BLaER1 (cell line): ENCODE measurements at regions not wholly inside any gene's neighbourhood (a gene's known extent, or its start where the extent isn't known, plus 50 kb on each side); places are given as distances from the start of the nearest gene placed in this dataset.
"Not testable (repeated sequence)": the region's sequence is repeated elsewhere in the genome, so short reads cannot be mapped to it uniquely, and the experiment has no call there.

ENCODE experiments used
- H3K27ac ChIP-seq: shearing (Covaris generic); formaldehyde crosslinking; 2 replicates; pipeline ENCODE4 v1.8.1; 2022
- H3K27me3 ChIP-seq: shearing (Covaris generic); formaldehyde crosslinking; 2 replicates; pipeline ENCODE4 v1.8.1; 2022
- H3K36me3 ChIP-seq: shearing (Covaris generic); formaldehyde crosslinking; 2 replicates; pipeline ENCODE4 v1.8.1; 2022
- H3K4me1 ChIP-seq: shearing (Covaris generic); formaldehyde crosslinking; 2 replicates; pipeline ENCODE4 v1.8.1; 2022
- H3K4me2 ChIP-seq: shearing (Covaris generic); formaldehyde crosslinking; 2 replicates; pipeline ENCODE4 v1.8.1; 2022
- H3K4me3 ChIP-seq: shearing (Covaris generic); formaldehyde crosslinking; 2 replicates; pipeline ENCODE4 v1.8.1; 2022
- H3K9ac ChIP-seq: shearing (Covaris generic); formaldehyde crosslinking; 2 replicates; pipeline ENCODE4 v1.8.1; 2022
- H3K9me3 ChIP-seq: shearing (Covaris generic); formaldehyde crosslinking; 2 replicates; pipeline ENCODE4 v1.8.1; 2022
- H4K20me1 ChIP-seq: shearing (Covaris generic); formaldehyde crosslinking; 2 replicates; pipeline ENCODE4 v1.8.1; 2022
- Cebpa-rat ChIP-seq: shearing (Covaris generic); IDR thresholded peaks from 2 replicates; pipeline ENCODE4 v1.8.1; 2022

GRCh38 chr10:26372513-26373354 is 65.4 kb upstream of the APBB1IP start:
- no peak for TF ChIP-seq Cebpa-rat
- Histone ChIP-seq H3K27ac (no peak overlapping the region), H3K9ac (no peak overlapping the region), H3K4me1 (no peaks in the 10 kb centered on the region), H3K4me2 (no peak overlapping the region), H4K20me1 (no peaks in the 10 kb centered on the region), H3K36me3 (no peaks in the 10 kb centered on the region), H3K27me3 (no peaks in the 10 kb centered on the region), H3K4me3 (no peak overlapping the region), H3K9me3 (peaks cover 12% of the 10 kb centered on the region)

- Histone ChIP-seq H3K9ac (no peak overlapping the region), H3K27me3 (no peaks in the 10 kb centered on the region), H3K36me3 (no peaks in the 10 kb centered on the region), H3K27ac (no peak overlapping the region), H3K4me1 (no peaks in the 10 kb centered on the region), H3K4me3 (no peak overlapping the region), H3K4me2 (no peak overlapping the region), H3K9me3 (peaks cover 13% of the 10 kb centered on the region), H4K20me1 (no peaks in the 10 kb centered on the region)
- TF ChIP-seq Cebpa-rat: no peak
These were observed 63.7 kb upstream of the APBB1IP start for GRCh38 chr10:26374426-26374825.

GRCh38 chr10:26377224-26377810 is 60.8 kb upstream of the APBB1IP start:
- not testable (repeated sequence) for H3K36me3 ChIP-seq, H3K4me1 ChIP-seq, H3K9ac ChIP-seq, H3K27ac ChIP-seq, H4K20me1 ChIP-seq, H3K4me2 ChIP-seq, H3K4me3 ChIP-seq, H3K27me3 ChIP-seq
- H3K9me3 ChIP-seq: peaks cover 13% of the 10 kb centered on the region

GRCh38 chr10:26378861-26379294 is 59.3 kb upstream of the APBB1IP start:
- H3K4me3 ChIP-seq: no peak overlapping the region
- no peak for TF ChIP-seq Cebpa-rat
- no peak overlapping the region for H3K27ac ChIP-seq

GRCh38 chr10:26380815-26381214 is 57.3 kb upstream of the APBB1IP start:
- Histone ChIP-seq H4K20me1 (no peaks in the 10 kb centered on the region), H3K9me3 (peaks cover 13% of the 10 kb centered on the region), H3K9ac (no peak overlapping the region), H3K27ac (no peak overlapping the region), H3K27me3 (no peaks in the 10 kb centered on the region), H3K4me2 (no peak overlapping the region), H3K4me1 (no peaks in the 10 kb centered on the region), H3K36me3 (no peaks in the 10 kb centered on the region), H3K4me3 (no peak overlapping the region)
- no peak for TF ChIP-seq Cebpa-rat

More at GRCh38 chr10:26378861-26379294, 59.3 kb upstream of the APBB1IP start:
- Histone ChIP-seq H3K36me3 (no peaks in the 10 kb centered on the region), H3K4me1 (no peaks in the 10 kb centered on the region), H3K4me2 (no peak overlapping the region), H4K20me1 (no peaks in the 10 kb centered on the region), H3K27me3 (no peaks in the 10 kb centered on the region), H3K9ac (no peak overlapping the region), H3K9me3 (peaks cover 13% of the 10 kb centered on the region)

- Histone ChIP-seq H3K4me1 (no peaks in the 10 kb centered on the region), H3K4me2 (no peak overlapping the region), H3K27me3 (no peaks in the 10 kb centered on the region), H4K20me1 (no peaks in the 10 kb centered on the region), H3K9ac (no peak overlapping the region), H3K27ac (no peak overlapping the region), H3K9me3 (peaks cover 8% of the 10 kb centered on the region), H3K4me3 (no peak overlapping the region), H3K36me3 (no peaks in the 10 kb centered on the region)
- TF ChIP-seq Cebpa-rat: no peak
These were observed 56.2 kb upstream of the APBB1IP start for GRCh38 chr10:26381986-26382385.

- Histone ChIP-seq H3K27ac (no peak overlapping the region), H3K4me1 (no peaks in the 10 kb centered on the region), H4K20me1 (no peaks in the 10 kb centered on the region), H3K36me3 (no peaks in the 10 kb centered on the region), H3K9me3 (peaks cover 6% of the 10 kb centered on the region), H3K4me3 (no peak overlapping the region), H3K27me3 (no peaks in the 10 kb centered on the region), H3K9ac (no peak overlapping the region), H3K4me2 (no peak overlapping the region)
- no peak for TF ChIP-seq Cebpa-rat
These were observed 53.5 kb upstream of the APBB1IP start for GRCh38 chr10:26384600-26384999.

GRCh38 chr10:26385443-26385842 is 52.7 kb upstream of the APBB1IP start:
- no peak overlapping the region for H3K27ac ChIP-seq
- no peak overlapping the region for H3K4me3 ChIP-seq
- no peak overlapping the region for H3K9ac ChIP-seq
- H4K20me1 ChIP-seq: no peaks in the 10 kb centered on the region
- no peak overlapping the region for H3K4me2 ChIP-seq
- TF ChIP-seq Cebpa-rat: no peak
- peaks cover 13% of the 10 kb centered on the region for H3K9me3 ChIP-seq
- no peaks in the 10 kb centered on the region for H3K36me3 ChIP-seq
- no peaks in the 10 kb centered on the region for H3K27me3 ChIP-seq
- H3K4me1 ChIP-seq: no peaks in the 10 kb centered on the region

- Histone ChIP-seq H3K4me1 (no peaks in the 10 kb centered on the region), H3K27ac (no peak overlapping the region), H4K20me1 (no peaks in the 10 kb centered on the region), H3K4me3 (no peak overlapping the region), H3K9me3 (peaks cover 22% of the 10 kb centered on the region), H3K4me2 (no peak overlapping the region), H3K9ac (no peak overlapping the region), H3K27me3 (no peaks in the 10 kb centered on the region), H3K36me3 (no peaks in the 10 kb centered on the region)
- TF ChIP-seq Cebpa-rat: no peak
These were observed 51.4 kb upstream of the APBB1IP start for GRCh38 chr10:26386781-26387180.
